A549 (cell line): ENCODE measurements at regions not wholly inside any gene's neighbourhood (a gene's known extent, or its start where the extent isn't known, plus 50 kb on each side); places are given as distances from the start of the nearest gene placed in this dataset.
"Not testable (repeated sequence)": the region's sequence is repeated elsewhere in the genome, so short reads cannot be mapped to it uniquely, and the experiment has no call there.

Experiments used
- ATAC-seq, 2 experiments: fragments of 200-7000 bp in 1 of 2; fragments of >200 bp in 1 of 2; cut with Nextera tagmentation in 1 of 2; cut with Tn5 transposase in 1 of 2; 3 replicates each; pipeline versions ENCODE4 v1.8.0 to v1.9.1; 2018 to 2020; ENCODE audit warnings: mild to moderate bottlenecking in 1 of 2, moderate library complexity in 1 of 2
- CTCF ChIA-PET: fragments of 300-600 bp; sonication (Branson Sonifier 250); formaldehyde crosslinking; extraction: SDS; loops from one replicate; lab custom pipeline; 2021; ENCODE audit warnings: antibody characterized with exemption, inconsistent platforms; lab: Yijun Ruan, JAX
- POLR2A ChIA-PET: fragments of 350-600 bp; formaldehyde crosslinking; extraction: SDS; loops from one replicate; lab custom pipeline; 2021; ENCODE audit warnings: antibody characterized with exemption, inconsistent platforms; lab: Yijun Ruan, JAX
- DNase-seq, 2 experiments: peaks; one replicate each; pipeline versions ENCODE4 v3.0.0 to v3.0.0-alpha.2; 2011 to 2016; ENCODE audit warnings: low read depth in 1 of 2, low spot score in 1 of 2
- FAIRE-seq: peaks from 2 replicates; lab custom pipeline; 2011; peaks lifted over from hg19 to GRCh38; lab: Jason Lieb, UNC
- H3K27ac ChIP-seq, 2 experiments: fragments of >200 bp; sonication (Bioruptor Twin); formaldehyde crosslinking; 3 replicates each; pipeline ENCODE4 v1.5.1; 2016 to 2017
- H3K4me1 ChIP-seq: fragments of >200 bp; sonication (Bioruptor Twin); formaldehyde crosslinking; 3 replicates; pipeline ENCODE4 v1.6.1; 2016
- H3K4me2 ChIP-seq: fragments of >200 bp; sonication (Bioruptor Twin); formaldehyde crosslinking; 3 replicates; pipeline ENCODE4 v1.6.1; 2016
- H3K4me3 ChIP-seq: fragments of >200 bp; sonication (Bioruptor Twin); formaldehyde crosslinking; 3 replicates; pipeline ENCODE4 v1.5.1; 2016
- H3K9me3 ChIP-seq: fragments of >200 bp; sonication (Bioruptor Twin); formaldehyde crosslinking; 3 replicates; pipeline ENCODE4 v1.6.1; 2016
- BHLHE40 ChIP-seq: IDR thresholded peaks from 2 replicates; pipeline ENCODE4 v1.6.1; 2012; ENCODE audit warnings: low read depth, low read length, inconsistent platforms
- CBX8 ChIP-seq: fragments of 200-600 bp; sonication (generic); IDR thresholded peaks from 2 replicates; pipeline ENCODE4 v1.6.1; 2016
- CEBPB ChIP-seq, 2 experiments: fragments of >200 bp in 1 of 2; sonication (Bioruptor Twin) in 1 of 2; formaldehyde crosslinking in 1 of 2; IDR thresholded peaks; 2 replicates each; pipeline ENCODE4 v1.6.1; 2012 to 2016
- FOSB ChIP-seq: fragments of 250-450 bp; sonication (Bioruptor Pico); IDR thresholded peaks from 2 replicates; pipeline ENCODE4 v1.5.0; 2020; ENCODE audit warnings: mild to moderate bottlenecking, moderate library complexity
- FOXS1 ChIP-seq: fragments of 250-450 bp; sonication (Bioruptor Pico); IDR thresholded peaks from 2 replicates; pipeline ENCODE4 v1.5.0; 2020; ENCODE audit warnings: mild to moderate bottlenecking, moderate library complexity
- GATA3 ChIP-seq: IDR thresholded peaks from 2 replicates; pipeline ENCODE4 v1.6.1; 2012; ENCODE audit warnings: borderline replicate concordance
- HEYL ChIP-seq: fragments of 250-450 bp; sonication (Bioruptor Pico); IDR thresholded peaks from 2 replicates; pipeline ENCODE4 v1.8.0; 2021; ENCODE audit warnings: mild to moderate bottlenecking, moderate library complexity
- JUNB ChIP-seq: fragments of >200 bp; sonication (Bioruptor Twin); formaldehyde crosslinking; IDR thresholded peaks from 2 replicates; pipeline ENCODE4 v1.6.1; 2016
- MAFK ChIP-seq: fragments of 450-650 bp; IDR thresholded peaks from 2 replicates; pipeline ENCODE4 v1.6.1; 2014; ENCODE audit not compliant: partially characterized antibody
- MAZ ChIP-seq: fragments of 150-350 bp; IDR thresholded peaks from 2 replicates; pipeline ENCODE4 v1.6.1; 2014; ENCODE audit warnings: antibody characterized with exemption, low read depth, low read length, borderline replicate concordance
- MYC ChIP-seq: IDR thresholded peaks from 2 replicates; pipeline ENCODE4 v1.6.1; 2012; ENCODE audit warnings: mild to moderate bottlenecking, inconsistent platforms, low read length, improper control_type of control experiment, borderline replicate concordance
- POLR2A ChIP-seq: IDR thresholded peaks from 2 replicates; pipeline ENCODE4 v1.6.1; 2012; ENCODE audit warnings: mild to moderate bottlenecking, low read length
- POLR2AphosphoS2 ChIP-seq: conservative IDR thresholded peaks from 2 replicates; pipeline ENCODE4 v1.6.1; 2012; ENCODE audit warnings: low read length, improper control_type of control experiment, inconsistent platforms
- RAD21 ChIP-seq, 2 experiments: fragments of >200 bp in 1 of 2; sonication (Bioruptor Twin) in 1 of 2; formaldehyde crosslinking in 1 of 2; IDR thresholded peaks in 1 of 2; conservative IDR thresholded peaks in 1 of 2; 2 replicates in 1 of 2; 3 replicates in 1 of 2; pipeline ENCODE4 v1.6.1; 2012 to 2018; ENCODE audit warnings: inconsistent platforms in 1 of 2
- SREBF2 ChIP-seq: fragments of 450-650 bp; IDR thresholded peaks from 2 replicates; pipeline ENCODE4 v1.6.1; 2014; ENCODE audit warnings: mild to moderate bottlenecking, moderate library complexity
- TFCP2L1 ChIP-seq: fragments of 250-450 bp; sonication (Bioruptor Pico); IDR thresholded peaks from 2 replicates; pipeline ENCODE4 v1.5.0; 2021; ENCODE audit warnings: mild to moderate bottlenecking
- ZC3H11A ChIP-seq: fragments of 450-650 bp; IDR thresholded peaks from 2 replicates; pipeline ENCODE4 v1.6.1; 2014; ENCODE audit warnings: antibody characterized with exemption, mild to moderate bottlenecking
- WGBS: methylation state at CpG from one replicate; pipeline ENCODE4 v1.1.6; 2017; ENCODE audit errors: missing lambda C conversion rate; 5-methylcytosine and 5-hydroxymethylcytosine counted together
- TF ChIP-seq, protein P1 (sequence below): fragments of 200-600 bp; sonication (generic); IDR thresholded peaks from 2 replicates; pipeline ENCODE4 v1.6.1; 2016; ENCODE audit warnings: antibody characterized with exemption, mild to moderate bottlenecking, moderate library complexity
- TF ChIP-seq, protein P2 (sequence below): fragments of >200 bp; sonication (Bioruptor Twin); formaldehyde crosslinking; IDR thresholded peaks from 3 replicates; pipeline ENCODE4 v1.6.1; 2016
- TF ChIP-seq, protein P3 (sequence below): fragments of 450-650 bp; IDR thresholded peaks from 2 replicates; pipeline ENCODE4 v1.6.1; 2014; ENCODE audit warnings: antibody characterized with exemption
- TF ChIP-seq, protein P4 (sequence below): fragments of 250-450 bp; sonication (Bioruptor Pico); IDR thresholded peaks from 2 replicates; pipeline ENCODE4 v1.5.0; 2021; ENCODE audit warnings: mild to moderate bottlenecking, moderate library complexity, borderline replicate concordance

DNA sequence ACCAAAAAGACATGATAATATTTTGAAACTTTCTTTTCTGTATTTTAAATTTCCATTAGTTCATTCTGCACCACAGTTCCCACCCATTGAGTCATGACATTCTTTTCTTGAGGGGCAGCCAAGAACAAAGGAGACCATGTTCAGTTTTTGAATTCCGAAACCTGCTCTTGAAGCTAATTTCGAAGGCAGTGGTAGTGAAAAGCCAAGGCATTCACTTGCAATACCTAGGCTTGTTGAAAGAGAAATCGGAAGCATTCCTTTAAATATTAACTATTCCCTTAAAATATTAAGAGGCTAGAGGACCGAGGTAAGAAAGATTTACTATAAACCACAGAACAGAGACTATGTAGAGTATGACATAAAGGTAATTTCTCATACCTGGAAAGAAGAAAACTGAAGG is 256.3 kb downstream of the ADGRL2 start:
- no peak for ATAC-seq

DNA sequence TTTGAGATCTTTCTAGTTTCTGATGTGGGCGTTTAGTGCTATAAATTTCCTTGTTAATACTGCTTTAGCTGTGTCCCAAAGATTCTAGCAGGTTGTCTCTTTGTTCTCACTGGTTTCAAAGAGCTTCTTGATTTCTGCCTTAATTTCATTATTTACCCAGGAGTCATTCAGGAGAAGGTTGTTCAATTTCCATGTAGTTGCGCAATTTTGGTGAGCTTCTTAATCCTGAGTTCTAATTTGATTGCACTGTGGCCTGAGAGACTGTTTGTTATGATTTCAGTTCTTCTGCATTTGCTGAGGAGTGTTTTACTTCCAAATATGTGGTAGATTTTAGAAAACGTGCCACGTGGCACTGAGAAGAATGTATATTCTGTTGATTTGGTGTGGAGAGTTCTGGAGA is 254.6 kb downstream of the ADGRL2 start:
- ATAC-seq, H3K4me2 ChIP-seq, H3K27ac ChIP-seq, DNase-seq, POLR2A ChIA-PET, CTCF ChIA-PET, H3K4me3 ChIP-seq, FAIRE-seq, H3K4me1 ChIP-seq, H3K9me3 ChIP-seq: not testable (repeated sequence)
- WGBS = 20% methylated on average over 4 of the region's 4 CpGs
- TF ChIP-seq CEBPB (IDR thresholded peaks at IDR 0.05) = 0 out of 4 replicates have a peak, but pooled peaks of 1 of the 2 experiments have one; percentile 19
- TF ChIP-seq, all 56 proteins: peak for 1; not testable (repeated sequence) for 55

More for the DNA sequence above, 256.3 kb downstream of the ADGRL2 start:
- CTCF ChIA-PET = no interaction called here
- no peak for DNase-seq
- 42% methylated on average over 4 of the region's 4 CpGs for WGBS
- TF ChIP-seq, protein P1, sequence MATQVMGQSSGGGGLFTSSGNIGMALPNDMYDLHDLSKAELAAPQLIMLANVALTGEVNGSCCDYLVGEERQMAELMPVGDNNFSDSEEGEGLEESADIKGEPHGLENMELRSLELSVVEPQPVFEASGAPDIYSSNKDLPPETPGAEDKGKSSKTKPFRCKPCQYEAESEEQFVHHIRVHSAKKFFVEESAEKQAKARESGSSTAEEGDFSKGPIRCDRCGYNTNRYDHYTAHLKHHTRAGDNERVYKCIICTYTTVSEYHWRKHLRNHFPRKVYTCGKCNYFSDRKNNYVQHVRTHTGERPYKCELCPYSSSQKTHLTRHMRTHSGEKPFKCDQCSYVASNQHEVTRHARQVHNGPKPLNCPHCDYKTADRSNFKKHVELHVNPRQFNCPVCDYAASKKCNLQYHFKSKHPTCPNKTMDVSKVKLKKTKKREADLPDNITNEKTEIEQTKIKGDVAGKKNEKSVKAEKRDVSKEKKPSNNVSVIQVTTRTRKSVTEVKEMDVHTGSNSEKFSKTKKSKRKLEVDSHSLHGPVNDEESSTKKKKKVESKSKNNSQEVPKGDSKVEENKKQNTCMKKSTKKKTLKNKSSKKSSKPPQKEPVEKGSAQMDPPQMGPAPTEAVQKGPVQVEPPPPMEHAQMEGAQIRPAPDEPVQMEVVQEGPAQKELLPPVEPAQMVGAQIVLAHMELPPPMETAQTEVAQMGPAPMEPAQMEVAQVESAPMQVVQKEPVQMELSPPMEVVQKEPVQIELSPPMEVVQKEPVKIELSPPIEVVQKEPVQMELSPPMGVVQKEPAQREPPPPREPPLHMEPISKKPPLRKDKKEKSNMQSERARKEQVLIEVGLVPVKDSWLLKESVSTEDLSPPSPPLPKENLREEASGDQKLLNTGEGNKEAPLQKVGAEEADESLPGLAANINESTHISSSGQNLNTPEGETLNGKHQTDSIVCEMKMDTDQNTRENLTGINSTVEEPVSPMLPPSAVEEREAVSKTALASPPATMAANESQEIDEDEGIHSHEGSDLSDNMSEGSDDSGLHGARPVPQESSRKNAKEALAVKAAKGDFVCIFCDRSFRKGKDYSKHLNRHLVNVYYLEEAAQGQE = no peak
- TF ChIP-seq CEBPB (IDR thresholded peaks at IDR 0.05) (no peak), BHLHE40 (no peak), FOSB (CRISPR knock-in tag) (no peak), CBX8 (no peak), MAZ (no peak), RAD21 (conservative IDR thresholded peaks at IDR 0.05 in 1 of 2, IDR thresholded peaks at IDR 0.05 in 1 of 2) (no peak), POLR2AphosphoS2 (no peak), SREBF2 (no peak)
- TF ChIP-seq, protein P2, sequence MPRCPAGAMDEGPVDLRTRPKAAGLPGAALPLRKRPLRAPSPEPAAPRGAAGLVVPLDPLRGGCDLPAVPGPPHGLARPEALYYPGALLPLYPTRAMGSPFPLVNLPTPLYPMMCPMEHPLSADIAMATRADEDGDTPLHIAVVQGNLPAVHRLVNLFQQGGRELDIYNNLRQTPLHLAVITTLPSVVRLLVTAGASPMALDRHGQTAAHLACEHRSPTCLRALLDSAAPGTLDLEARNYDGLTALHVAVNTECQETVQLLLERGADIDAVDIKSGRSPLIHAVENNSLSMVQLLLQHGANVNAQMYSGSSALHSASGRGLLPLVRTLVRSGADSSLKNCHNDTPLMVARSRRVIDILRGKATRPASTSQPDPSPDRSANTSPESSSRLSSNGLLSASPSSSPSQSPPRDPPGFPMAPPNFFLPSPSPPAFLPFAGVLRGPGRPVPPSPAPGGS = no peak
- no peak for FAIRE-seq
- no peak overlapping the region for H3K4me3 ChIP-seq
- H3K4me2 ChIP-seq = no peak overlapping the region
- POLR2A ChIA-PET = no interaction called here
- no peak overlapping the region for H3K27ac ChIP-seq
- no peaks in the 10 kb centered on the region for H3K4me1 ChIP-seq
- H3K9me3 ChIP-seq = no peaks in the 10 kb centered on the region

DNA sequence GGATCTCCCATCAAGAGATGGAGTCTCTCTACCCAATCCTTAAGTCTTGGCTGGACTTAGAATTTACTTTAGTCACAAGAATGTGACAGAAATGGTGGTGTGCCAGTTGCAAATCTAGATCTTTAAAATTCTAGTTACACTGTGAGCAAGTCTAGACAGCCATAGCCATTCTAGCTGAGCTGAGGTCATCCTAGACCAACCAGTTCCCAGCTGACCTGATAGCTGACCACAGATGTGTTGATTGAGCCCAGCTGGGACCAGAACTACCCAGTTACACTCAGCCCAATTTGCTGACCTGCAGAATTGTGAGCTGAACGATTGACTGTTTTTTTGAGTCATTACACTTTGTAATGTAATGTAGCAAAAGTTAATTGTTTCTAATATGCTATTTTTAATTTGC is 251.8 kb downstream of the ADGRL2 start:
- Histone ChIP-seq H3K4me3 (no peak overlapping the region), H3K4me1 (no peaks in the 10 kb centered on the region), H3K4me2 (no peak overlapping the region), H3K27ac (no peak overlapping the region), H3K9me3 (no peaks in the 10 kb centered on the region)
- DNase-seq (no peak), FAIRE-seq (no peak), ATAC-seq (no peak)
- 13% methylated on average over 1 of the region's 1 CpG for WGBS
- POLR2A ChIA-PET = no interaction called here
- TF ChIP-seq CEBPB (IDR thresholded peaks at IDR 0.05) (no peak), MAFK (peak; percentile 34)
- CTCF ChIA-PET = interaction anchor here (0.6 kb wide), 1 partner anchor 80 kb away, joined by 5 read pairs; no protein-coding TSS in a partner anchor

DNA sequence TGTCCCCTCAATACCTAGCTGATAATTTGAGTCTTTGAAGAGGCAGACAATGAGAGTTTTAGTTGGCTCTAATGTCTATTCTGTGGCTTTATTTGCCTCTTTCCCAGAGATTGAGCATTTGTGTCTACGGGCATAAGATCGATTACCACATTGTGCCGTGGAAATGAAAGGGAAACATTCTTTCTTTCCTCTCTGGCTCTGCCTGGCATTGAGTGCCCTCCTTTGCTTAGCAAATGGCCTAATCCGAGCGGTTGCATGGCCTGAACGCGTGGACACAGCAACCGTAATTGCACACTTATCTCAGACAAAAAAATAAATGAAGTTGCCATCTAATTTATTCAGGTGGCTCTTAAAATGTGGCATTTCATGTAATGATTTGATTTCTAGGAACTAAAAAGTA is 247.9 kb downstream of the ADGRL2 start:
- Histone ChIP-seq H3K4me1 (no peaks in the 10 kb centered on the region), H3K4me2 (no peak overlapping the region), H3K4me3 (no peak overlapping the region), H3K9me3 (no peaks in the 10 kb centered on the region), H3K27ac (no peak overlapping the region)
- FAIRE-seq (no peak), DNase-seq (no peak), ATAC-seq (no peak)
- 72% methylated on average over 8 of the region's 8 CpGs for WGBS
- TF ChIP-seq JUNB (no peak), TFCP2L1 (CRISPR knock-in tag) (no peak), MYC (no peak), POLR2A (no peak), HEYL (no peak), FOXS1 (no peak), BHLHE40 (no peak), ZC3H11A (no peak), CEBPB (IDR thresholded peaks at IDR 0.05) (no peak), GATA3 (no peak)
- TF ChIP-seq, protein P2 = no peak
- TF ChIP-seq, protein P3, sequence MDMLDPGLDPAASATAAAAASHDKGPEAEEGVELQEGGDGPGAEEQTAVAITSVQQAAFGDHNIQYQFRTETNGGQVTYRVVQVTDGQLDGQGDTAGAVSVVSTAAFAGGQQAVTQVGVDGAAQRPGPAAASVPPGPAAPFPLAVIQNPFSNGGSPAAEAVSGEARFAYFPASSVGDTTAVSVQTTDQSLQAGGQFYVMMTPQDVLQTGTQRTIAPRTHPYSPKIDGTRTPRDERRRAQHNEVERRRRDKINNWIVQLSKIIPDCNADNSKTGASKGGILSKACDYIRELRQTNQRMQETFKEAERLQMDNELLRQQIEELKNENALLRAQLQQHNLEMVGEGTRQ = no peak
- TF ChIP-seq, protein P4, sequence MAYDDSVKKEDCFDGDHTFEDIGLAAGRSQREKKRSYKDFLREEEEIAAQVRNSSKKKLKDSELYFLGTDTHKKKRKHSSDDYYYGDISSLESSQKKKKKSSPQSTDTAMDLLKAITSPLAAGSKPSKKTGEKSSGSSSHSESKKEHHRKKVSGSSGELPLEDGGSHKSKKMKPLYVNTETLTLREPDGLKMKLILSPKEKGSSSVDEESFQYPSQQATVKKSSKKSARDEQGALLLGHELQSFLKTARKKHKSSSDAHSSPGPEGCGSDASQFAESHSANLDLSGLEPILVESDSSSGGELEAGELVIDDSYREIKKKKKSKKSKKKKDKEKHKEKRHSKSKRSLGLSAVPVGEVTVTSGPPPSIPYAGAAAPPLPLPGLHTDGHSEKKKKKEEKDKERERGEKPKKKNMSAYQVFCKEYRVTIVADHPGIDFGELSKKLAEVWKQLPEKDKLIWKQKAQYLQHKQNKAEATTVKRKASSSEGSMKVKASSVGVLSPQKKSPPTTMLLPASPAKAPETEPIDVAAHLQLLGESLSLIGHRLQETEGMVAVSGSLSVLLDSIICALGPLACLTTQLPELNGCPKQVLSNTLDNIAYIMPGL (CRISPR knock-in tag) = no peak
- ChIA-PET CTCF (no interaction called here), POLR2A (no interaction called here)
